Ovary (tissue), 3 donors: ENCODE measurements at regions not wholly inside any gene's neighbourhood (a gene's known extent, or its start where the extent isn't known, plus 50 kb on each side); places are given as distances from the start of the nearest gene placed in this dataset.

Source experiments
- EP300 ChIP-seq: sonication (generic); formaldehyde crosslinking; IDR thresholded peaks from one replicate; pipeline ENCODE4 v1.6.1; 2017; ENCODE audit warnings: antibody characterized with exemption
- TF ChIP-seq, protein P1 (sequence below), 3 donors: fragments of 450-650 bp in 2 of 3; fragments of 200-600 bp in 1 of 3; IDR thresholded peaks; one replicate each; pipeline versions ENCODE4 v1.5.1 to v1.8.0; 2016 to 2022; ENCODE audit warnings: antibody characterized with exemption in 3 of 3, mild to moderate bottlenecking in 1 of 3
- donor health status: DM: no; HTN: no; CAD: no.

- TF ChIP-seq EP300 = no peak
- TF ChIP-seq, protein P1, sequence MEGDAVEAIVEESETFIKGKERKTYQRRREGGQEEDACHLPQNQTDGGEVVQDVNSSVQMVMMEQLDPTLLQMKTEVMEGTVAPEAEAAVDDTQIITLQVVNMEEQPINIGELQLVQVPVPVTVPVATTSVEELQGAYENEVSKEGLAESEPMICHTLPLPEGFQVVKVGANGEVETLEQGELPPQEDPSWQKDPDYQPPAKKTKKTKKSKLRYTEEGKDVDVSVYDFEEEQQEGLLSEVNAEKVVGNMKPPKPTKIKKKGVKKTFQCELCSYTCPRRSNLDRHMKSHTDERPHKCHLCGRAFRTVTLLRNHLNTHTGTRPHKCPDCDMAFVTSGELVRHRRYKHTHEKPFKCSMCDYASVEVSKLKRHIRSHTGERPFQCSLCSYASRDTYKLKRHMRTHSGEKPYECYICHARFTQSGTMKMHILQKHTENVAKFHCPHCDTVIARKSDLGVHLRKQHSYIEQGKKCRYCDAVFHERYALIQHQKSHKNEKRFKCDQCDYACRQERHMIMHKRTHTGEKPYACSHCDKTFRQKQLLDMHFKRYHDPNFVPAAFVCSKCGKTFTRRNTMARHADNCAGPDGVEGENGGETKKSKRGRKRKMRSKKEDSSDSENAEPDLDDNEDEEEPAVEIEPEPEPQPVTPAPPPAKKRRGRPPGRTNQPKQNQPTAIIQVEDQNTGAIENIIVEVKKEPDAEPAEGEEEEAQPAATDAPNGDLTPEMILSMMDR (IDR thresholded peaks at IDR 0.05) = no peak
Measured at GRCh38 chr4:27973700-27974099, 1113.1 kb downstream of the STIM2 start.
